Endodermal cell (in vitro differentiated cells): ENCODE measurements at regions not wholly inside any gene's neighbourhood (a gene's known extent, or its start where the extent isn't known, plus 50 kb on each side); places are given as distances from the start of the nearest gene placed in this dataset.

Source experiments
- DNase-seq: peaks from one replicate; pipeline ENCODE4 v3.0.0-alpha.2; 2017
- H3K27ac ChIP-seq: 2 replicates; pipeline ENCODE4 v1.5.1; 2013; ENCODE audit warnings: mild to moderate bottlenecking, low read depth, low read length, moderate library complexity
- H3K27me3 ChIP-seq: 2 replicates; pipeline ENCODE4 v1.6.1; 2013; ENCODE audit warnings: mild to moderate bottlenecking, low read length, moderate library complexity; ENCODE audit not compliant: insufficient read depth, control insufficient read depth, poor library complexity, severe bottlenecking
- H3K36me3 ChIP-seq: 2 replicates; pipeline ENCODE4 v1.7.0; 2013; ENCODE audit warnings: mild to moderate bottlenecking, low read length, moderate library complexity; ENCODE audit not compliant: control insufficient read depth, insufficient read depth
- H3K4me1 ChIP-seq: one replicate; pipeline ENCODE4 v1.7.0; 2013; ENCODE audit warnings: low read length; ENCODE audit not compliant: control insufficient read depth, insufficient read depth
- H3K4me3 ChIP-seq: 2 replicates; pipeline ENCODE4 v1.5.1; 2013; ENCODE audit warnings: mild to moderate bottlenecking, low read length, moderate library complexity
- H3K9ac ChIP-seq: 2 replicates; pipeline ENCODE4 v1.6.1; 2013; ENCODE audit warnings: mild to moderate bottlenecking, low read length, moderate library complexity; ENCODE audit not compliant: poor library complexity, severe bottlenecking; ENCODE audit errors: extremely low read depth
- H3K9me3 ChIP-seq: 2 replicates; pipeline ENCODE4 v1.6.1; 2013; ENCODE audit warnings: mild to moderate bottlenecking, low read length, moderate library complexity; ENCODE audit not compliant: control insufficient read depth
- H3K27ac Mint-ChIP-seq: 2 replicates; pipeline ENCODE4 v1.8.0; 2020; ENCODE audit warnings: mixed read lengths
- H3K27me3 Mint-ChIP-seq: 2 replicates; pipeline ENCODE4 v1.8.0; 2021; ENCODE audit warnings: mild to moderate bottlenecking, mixed read lengths; ENCODE audit not compliant: insufficient read depth
- H3K36me3 Mint-ChIP-seq: 2 replicates; pipeline ENCODE4 v1.8.0; 2020; ENCODE audit warnings: low read depth, mixed read lengths
- H3K4me1 Mint-ChIP-seq: 2 replicates; pipeline ENCODE4 v1.8.0; 2020; ENCODE audit warnings: mixed read lengths
- H3K4me3 Mint-ChIP-seq: 2 replicates; pipeline ENCODE4 v1.8.0; 2020; ENCODE audit warnings: mild to moderate bottlenecking, moderate library complexity, mixed read lengths
- H3K9me3 Mint-ChIP-seq: 2 replicates; pipeline ENCODE4 v1.8.0; 2020; ENCODE audit warnings: mild to moderate bottlenecking, mixed read lengths
- CTCF ChIP-seq: fragments of 200-600 bp; sonication (generic); conservative IDR thresholded peaks from 2 replicates; pipeline ENCODE4 v1.5.0; 2021; ENCODE audit warnings: antibody characterized with exemption, mild to moderate bottlenecking
- WGBS, 2 experiments: methylation state at CpG; one replicate each; pipeline versions ENCODE4 v1.1.5 to v1.1.7; 2013; ENCODE audit warnings: missing lambda C conversion rate in 2 of 2, mixed read lengths in 1 of 2; ENCODE audit not compliant: insufficient coverage in 1 of 2, insufficient read length in 1 of 2; 5-methylcytosine and 5-hydroxymethylcytosine counted together

- no peak for TF ChIP-seq CTCF
- peaks cover 14% of the 10 kb centered on the region for H3K4me1 Mint-ChIP-seq
- 78 to 92% methylated on average over 2 to 3 of the region's 4 CpGs for WGBS, 2 experiments
- no peak for DNase-seq
- no peak overlapping the region for H3K27ac Mint-ChIP-seq
- no peaks in the 10 kb centered on the region for H3K9me3 Mint-ChIP-seq
- no peaks in the 10 kb centered on the region for H3K27me3 Mint-ChIP-seq
- Histone ChIP-seq H3K36me3 (no peaks in the 10 kb centered on the region), H3K9ac (no peak overlapping the region), H3K4me3 (no peak overlapping the region), H3K27me3 (no peaks in the 10 kb centered on the region), H3K9me3 (no peaks in the 10 kb centered on the region), H3K4me1 (peaks cover 5% of the 10 kb centered on the region), H3K27ac (no peak overlapping the region)
- no peak overlapping the region for H3K4me3 Mint-ChIP-seq
- no peaks in the 10 kb centered on the region for H3K36me3 Mint-ChIP-seq
Measured at GRCh38 chr5:115456056-115456455, 88.5 kb downstream of the FEM1C start.

GRCh38 chr5:115455301-115455707 lies 89.3 kb downstream of the FEM1C start:
- no peak overlapping the region for H3K27ac ChIP-seq
- H3K27ac Mint-ChIP-seq: no peak overlapping the region
- no peaks in the 10 kb centered on the region for H3K27me3 Mint-ChIP-seq
- no peak overlapping the region for H3K9ac ChIP-seq
- H3K36me3 Mint-ChIP-seq: no peaks in the 10 kb centered on the region
- no peak overlapping the region for H3K4me3 Mint-ChIP-seq
- no peaks in the 10 kb centered on the region for H3K9me3 ChIP-seq
- no peak for TF ChIP-seq CTCF
- H3K4me3 ChIP-seq: no peak overlapping the region
- DNase-seq: no peak
- WGBS, 2 experiments: 86 to 95% methylated on average over 5 to 6 of the region's 6 CpGs
- H3K4me1 Mint-ChIP-seq: peaks cover 20% of the 10 kb centered on the region
- H3K9me3 Mint-ChIP-seq: no peaks in the 10 kb centered on the region
- peaks cover 5% of the 10 kb centered on the region for H3K4me1 ChIP-seq
- H3K36me3 ChIP-seq: no peaks in the 10 kb centered on the region
- H3K27me3 ChIP-seq: no peaks in the 10 kb centered on the region

- no peak for TF ChIP-seq CTCF
Measured at GRCh38 chr5:115453391-115454095, 91.0 kb downstream of the FEM1C start.

More at GRCh38 chr5:115453391-115454095, 91.0 kb downstream of the FEM1C start:
- H3K9ac ChIP-seq: no peak overlapping the region
- Mint-ChIP-seq H3K27me3 (no peaks in the 10 kb centered on the region), H3K4me1 (peaks cover 21% of the 10 kb centered on the region), H3K27ac (no peak overlapping the region), H3K9me3 (no peaks in the 10 kb centered on the region), H3K36me3 (no peaks in the 10 kb centered on the region), H3K4me3 (no peak overlapping the region)
- H3K27ac ChIP-seq: no peak overlapping the region
- H3K4me1 ChIP-seq: peaks cover 5% of the 10 kb centered on the region
- 89 to 96% methylated on average over 1 to 2 of the region's 2 CpGs for WGBS, 2 experiments
- DNase-seq: no peak
- H3K36me3 ChIP-seq: no peaks in the 10 kb centered on the region
- no peaks in the 10 kb centered on the region for H3K9me3 ChIP-seq
- H3K4me3 ChIP-seq: no peak overlapping the region
- no peaks in the 10 kb centered on the region for H3K27me3 ChIP-seq
